Naive thymus-derived CD8-positive, alpha-beta T cell (primary cell): ENCODE measurements at regions not wholly inside any gene's neighbourhood (a gene's known extent, or its start where the extent isn't known, plus 50 kb on each side); places are given as distances from the start of the nearest gene placed in this dataset.

ENCODE experiments used
- ATAC-seq, 2 donors: fragments of 150-1000 bp; cut with Tn5 transposase in 1 of 2; sonication (Bioruptor Pico), chemical (Tn5 transposase) in 1 of 2; 1 replicate in 1 of 2; 2 replicates in 1 of 2; pipeline ENCODE4 v1.10.0; 2021; ENCODE audit warnings: mild to moderate bottlenecking in 2 of 2, moderate library complexity in 2 of 2
- POLR2A ChIA-PET: fragments of 350-600 bp; sonication (Branson Sonifier 250); formaldehyde crosslinking; loops from one replicate; lab custom pipeline; 2021; ENCODE audit warnings: antibody characterized with exemption; lab: Charles Lee
- DNase-seq, 10 donors: peaks; one replicate each; pipeline versions ENCODE4 v3.0.0 to v3.0.0-alpha.2; 2020 to 2022
- H3K27ac Mint-ChIP-seq, 10 donors: one replicate each; pipeline ENCODE4 v1.8.0; 2020 to 2022; ENCODE audit warnings: mild to moderate bottlenecking in 10 of 10, mixed read lengths in 10 of 10, moderate library complexity in 4 of 10, inconsistent platforms in 1 of 10
- H3K27me3 Mint-ChIP-seq, 5 donors: one replicate each; pipeline ENCODE4 v1.8.0; 2021 to 2022; ENCODE audit warnings: mixed read lengths in 5 of 5
- H3K36me3 Mint-ChIP-seq, 3 donors: one replicate each; pipeline ENCODE4 v1.8.0; 2020 to 2022; ENCODE audit warnings: mixed read lengths in 3 of 3, mild to moderate bottlenecking in 2 of 3, inconsistent platforms in 1 of 3
- H3K4me1 Mint-ChIP-seq, 4 donors: one replicate each; pipeline ENCODE4 v1.8.0; 2021 to 2022; ENCODE audit warnings: mixed read lengths in 4 of 4
- H3K4me3 Mint-ChIP-seq, 10 donors: one replicate each; pipeline ENCODE4 v1.8.0; 2020 to 2022; ENCODE audit warnings: mild to moderate bottlenecking in 10 of 10, mixed read lengths in 10 of 10, moderate library complexity in 6 of 10, inconsistent platforms in 1 of 10
- H3K9me3 Mint-ChIP-seq, 9 donors: one replicate each; pipeline ENCODE4 v1.8.0; 2020 to 2022; ENCODE audit warnings: mixed read lengths in 9 of 9, mild to moderate bottlenecking in 3 of 9, inconsistent platforms in 1 of 9, moderate library complexity in 1 of 9

GRCh38 chr1:29460694-29461093 lies 224.4 kb downstream of the PTPRU start:
- POLR2A ChIA-PET: no interaction called here
- ATAC-seq (no peak), DNase-seq (no peak)
- Mint-ChIP-seq H3K9me3 (peaks cover 0 to 23% (median 11%) of the 10 kb centered on the region in 9 donors), H3K27me3 (peaks cover 3 to 44% (median 13%) of the 10 kb centered on the region in 5 donors), H3K4me3 (no peak overlapping the region), H3K4me1 (no peaks in the 10 kb centered on the region), H3K36me3 (peaks cover 0 to 5% (median 4%) of the 10 kb centered on the region in 3 donors), H3K27ac (no peak overlapping the region)

DNA sequence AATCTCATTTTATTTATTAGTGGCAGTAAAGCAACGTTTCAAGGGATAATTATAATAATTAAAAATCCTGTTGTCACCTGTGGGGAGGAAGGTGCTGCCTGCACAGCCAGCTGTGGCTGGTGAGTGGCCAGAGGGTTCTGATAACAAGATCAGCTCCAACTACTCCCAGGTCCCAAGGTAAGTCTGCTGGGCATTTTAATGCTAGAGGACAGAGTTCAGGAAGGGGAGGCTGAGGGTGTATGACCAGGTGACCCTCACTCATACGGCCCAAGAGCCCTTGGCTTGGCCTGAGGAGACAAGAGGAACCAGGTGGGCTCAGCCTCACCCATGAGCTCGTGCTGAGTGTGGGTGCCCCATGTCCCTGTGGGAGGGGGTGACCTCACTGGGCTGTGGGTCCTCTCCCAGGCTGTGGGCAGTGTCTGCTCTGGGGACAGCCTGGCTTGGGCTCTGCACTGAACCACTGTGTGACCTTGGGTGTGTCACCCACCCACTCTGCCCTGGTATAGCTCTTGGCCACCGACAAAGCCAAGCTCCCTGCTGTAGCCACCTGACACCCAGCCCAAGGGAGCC lies 223.8 kb downstream of the PTPRU start:
- DNase-seq (peak in 1 of 10 donors; percentile 50), ATAC-seq (no peak)
- H3K36me3 Mint-ChIP-seq: peaks cover 0 to 3% (median 2%) of the 10 kb centered on the region in 3 donors
- POLR2A ChIA-PET: no interaction called here
- H3K9me3 Mint-ChIP-seq: peaks cover 0 to 18% (median 9%) of the 10 kb centered on the region in 9 donors
- no peak overlapping the region for H3K4me3 Mint-ChIP-seq
- H3K27me3 Mint-ChIP-seq: peaks cover 4 to 44% (median 15%) of the 10 kb centered on the region in 5 donors
- no peaks in the 10 kb centered on the region for H3K4me1 Mint-ChIP-seq
- H3K27ac Mint-ChIP-seq: no peak overlapping the region

DNA sequence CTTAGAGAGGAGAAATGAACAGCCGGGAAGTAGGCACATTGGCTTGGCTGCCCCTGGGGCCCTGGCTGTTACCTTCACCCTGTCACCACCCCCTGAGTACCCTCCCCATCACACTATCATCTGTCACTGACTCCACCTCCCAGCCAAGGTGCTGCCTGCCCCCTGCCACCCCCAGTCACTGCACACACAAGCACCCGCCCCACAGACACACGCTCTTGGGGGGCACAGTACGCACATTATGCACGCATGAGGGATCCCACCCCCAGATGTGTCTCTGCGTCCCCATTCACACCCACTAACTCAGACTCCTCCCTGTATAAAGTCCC lies 223.3 kb downstream of the PTPRU start:
- Mint-ChIP-seq H3K27me3 (peaks cover 4 to 46% (median 15%) of the 10 kb centered on the region in 5 donors), H3K9me3 (peaks cover 0 to 14% (median 8%) of the 10 kb centered on the region in 9 donors), H3K36me3 (no peaks in the 10 kb centered on the region), H3K27ac (no peak overlapping the region), H3K4me1 (no peaks in the 10 kb centered on the region), H3K4me3 (no peak overlapping the region)
- POLR2A ChIA-PET: no interaction called here
- DNase-seq: peak in 1 of 10 donors; percentile 55
- ATAC-seq: no peak

- no peak overlapping the region for H3K4me3 Mint-ChIP-seq
- H3K36me3 Mint-ChIP-seq: no peaks in the 10 kb centered on the region
- peak in 1 of 10 donors; percentile 28 for DNase-seq
- H3K27me3 Mint-ChIP-seq: peaks cover 4 to 52% (median 19%) of the 10 kb centered on the region in 5 donors
- peaks cover 0 to 9% (median 4%) of the 10 kb centered on the region in 9 donors for H3K9me3 Mint-ChIP-seq
- H3K4me1 Mint-ChIP-seq: no peaks in the 10 kb centered on the region
- ATAC-seq: no peak
- POLR2A ChIA-PET: no interaction called here
- no peak overlapping the region for H3K27ac Mint-ChIP-seq
Observed at GRCh38 chr1:29458737-29459619, 222.7 kb downstream of the PTPRU start.

DNA sequence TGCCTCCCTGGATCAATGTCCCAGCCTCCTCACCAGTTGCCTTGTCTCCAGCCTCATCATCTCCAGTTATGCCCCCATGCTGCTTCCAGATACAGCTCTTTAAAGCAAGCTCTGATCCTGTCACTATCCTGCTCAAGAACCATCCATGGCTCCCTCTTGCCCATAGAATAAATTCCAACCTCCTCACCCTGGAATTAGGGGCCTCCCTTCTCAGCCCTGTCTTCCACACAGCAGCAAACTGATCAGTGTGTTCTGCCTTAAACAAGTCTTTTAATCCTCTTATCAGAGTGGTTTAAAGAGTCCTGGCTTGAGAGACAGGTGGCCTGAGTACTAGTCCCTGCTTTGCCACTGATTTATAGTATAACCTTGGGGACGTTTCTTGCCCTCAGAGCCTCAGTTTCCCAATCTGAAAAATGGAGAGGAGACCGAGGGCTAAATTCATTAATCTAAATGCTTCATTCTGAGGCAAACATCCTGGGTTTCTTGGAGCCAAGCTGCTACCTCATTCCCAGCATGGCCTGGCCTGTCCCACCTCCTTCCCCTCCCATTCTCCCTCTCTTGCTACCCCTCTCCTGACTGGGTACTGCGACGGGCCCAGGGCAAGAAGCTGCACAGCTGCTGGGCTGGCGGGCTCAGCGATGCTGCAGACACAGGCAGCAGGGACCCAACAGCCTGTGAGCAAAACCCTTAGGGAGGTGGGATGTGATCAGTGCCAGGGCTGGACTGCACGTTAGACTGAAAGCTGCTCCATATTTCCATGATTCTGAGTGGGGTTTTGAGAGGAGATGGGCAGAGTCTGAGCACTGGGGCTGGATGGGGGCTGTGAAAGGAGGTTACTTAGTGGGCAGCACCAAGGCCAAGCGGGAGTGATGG lies 221.4 kb downstream of the PTPRU start:
- POLR2A ChIA-PET: no interaction called here
- Mint-ChIP-seq H3K4me3 (no peak overlapping the region), H3K27ac (no peak overlapping the region), H3K9me3 (peaks cover 0 to 9% (median 0%) of the 10 kb centered on the region in 9 donors), H3K36me3 (no peaks in the 10 kb centered on the region), H3K4me1 (no peaks in the 10 kb centered on the region), H3K27me3 (peaks cover 4 to 58% (median 22%) of the 10 kb centered on the region in 5 donors)
- no peak for ATAC-seq
- DNase-seq: no peak

- Mint-ChIP-seq H3K36me3 (no peaks in the 10 kb centered on the region), H3K4me1 (no peaks in the 10 kb centered on the region), H3K27me3 (peaks cover 4 to 52% (median 17%) of the 10 kb centered on the region in 5 donors), H3K4me3 (no peak overlapping the region), H3K9me3 (peaks cover 0 to 9% (median 0%) of the 10 kb centered on the region in 9 donors), H3K27ac (peak overlapping the region in 1 of 10 donors; percentile 11)
- no peak for ATAC-seq
- POLR2A ChIA-PET: no interaction called here
- peak in 1 of 10 donors; percentile 30 for DNase-seq
Observed at GRCh38 chr1:29456685-29457435, 220.5 kb downstream of the PTPRU start.

- no peak overlapping the region for H3K27ac Mint-ChIP-seq
- ATAC-seq: no peak
- H3K27me3 Mint-ChIP-seq: peaks cover 4 to 50% (median 15%) of the 10 kb centered on the region in 5 donors
- POLR2A ChIA-PET: no interaction called here
- DNase-seq: no peak
- H3K9me3 Mint-ChIP-seq: peaks cover 0 to 9% (median 0%) of the 10 kb centered on the region in 9 donors
- H3K36me3 Mint-ChIP-seq: no peaks in the 10 kb centered on the region
- H3K4me1 Mint-ChIP-seq: no peaks in the 10 kb centered on the region
- H3K4me3 Mint-ChIP-seq: no peak overlapping the region
Observed at GRCh38 chr1:29455781-29456180, 219.5 kb downstream of the PTPRU start.

- DNase-seq (no peak), ATAC-seq (no peak)
- H3K4me1 Mint-ChIP-seq: no peaks in the 10 kb centered on the region
- peaks cover 0 to 9% (median 0%) of the 10 kb centered on the region in 9 donors for H3K9me3 Mint-ChIP-seq
- peaks cover 5 to 45% (median 15%) of the 10 kb centered on the region in 5 donors for H3K27me3 Mint-ChIP-seq
- no peak overlapping the region for H3K27ac Mint-ChIP-seq
- no peak overlapping the region for H3K4me3 Mint-ChIP-seq
- H3K36me3 Mint-ChIP-seq: no peaks in the 10 kb centered on the region
- POLR2A ChIA-PET: no interaction called here
Observed at GRCh38 chr1:29454616-29455380, 218.5 kb downstream of the PTPRU start.

DNA sequence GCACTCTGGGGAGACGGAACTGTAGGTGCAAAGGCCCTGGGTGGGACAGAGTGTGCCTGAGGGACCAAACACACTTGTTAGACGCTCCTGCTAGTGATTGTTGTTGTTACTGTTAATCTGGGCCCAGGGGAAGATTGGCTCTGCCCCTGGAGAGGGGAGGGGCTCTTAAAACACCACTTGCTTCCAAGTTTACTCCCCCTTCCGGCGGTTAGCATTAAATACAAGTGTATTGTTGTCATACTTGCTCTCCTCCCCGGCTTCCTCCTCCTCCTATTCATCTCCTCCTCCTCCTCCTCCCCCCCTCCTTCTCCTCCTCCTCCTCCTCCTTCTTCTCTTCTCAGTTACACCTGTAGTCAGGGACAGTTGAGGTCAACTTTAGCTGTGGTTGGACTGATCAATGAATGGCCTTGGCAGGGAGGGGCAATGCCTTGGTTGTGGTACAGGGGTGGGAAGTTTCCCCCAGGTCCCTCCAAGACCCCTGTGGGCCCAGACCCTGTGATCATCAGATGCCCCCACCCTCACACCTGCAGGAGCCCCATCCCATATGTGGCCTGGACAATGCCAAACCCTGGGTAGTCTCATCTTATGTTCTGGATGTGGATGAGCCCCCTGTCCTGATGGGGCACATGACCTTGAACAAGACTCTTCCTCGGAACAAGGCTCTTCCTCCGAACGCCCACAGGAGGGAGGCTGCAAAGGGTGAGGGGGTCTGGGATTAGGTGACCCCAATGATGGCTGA lies 217.3 kb downstream of the PTPRU start:
- DNase-seq: no peak
- H3K9me3 Mint-ChIP-seq: peaks cover 0 to 9% (median 0%) of the 10 kb centered on the region in 9 donors

DNA sequence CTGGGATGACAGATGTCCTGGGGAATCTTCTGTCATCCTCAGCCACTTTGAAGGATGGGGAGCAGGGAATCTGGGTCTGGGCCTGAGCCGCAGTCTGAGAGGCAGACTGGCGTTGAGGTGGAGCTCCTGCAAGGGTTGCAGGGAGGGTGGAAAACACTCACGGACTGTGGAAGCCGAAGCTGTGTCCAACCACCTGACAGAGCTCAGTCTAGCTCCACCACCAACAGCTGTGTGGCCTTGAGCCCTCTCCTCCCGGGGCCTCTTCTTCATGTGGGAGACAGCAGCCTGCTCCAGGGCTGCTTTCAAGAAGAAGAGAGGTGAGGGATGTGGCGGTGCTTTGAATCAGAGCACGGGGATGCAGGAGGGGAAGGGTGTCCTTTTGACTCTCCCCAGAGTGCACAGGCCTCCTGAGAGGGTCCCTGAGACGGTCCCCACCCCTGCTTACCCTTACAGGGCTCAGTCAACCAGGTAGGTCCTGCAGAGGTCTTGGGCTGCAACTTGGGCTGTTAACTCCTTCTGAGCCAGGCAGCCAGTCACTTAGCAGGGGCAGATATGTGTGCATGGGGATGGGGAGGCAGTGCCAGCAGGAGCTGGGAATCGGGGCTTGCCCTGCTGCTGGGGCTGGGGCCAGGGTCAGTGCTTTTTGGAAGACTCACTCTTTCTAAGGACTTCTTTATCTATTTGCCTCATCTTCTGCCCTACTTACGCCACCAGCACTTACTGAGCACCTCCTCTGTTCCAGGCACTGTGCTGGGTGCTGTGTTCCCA lies 216.3 kb downstream of the PTPRU start:
- Mint-ChIP-seq H3K36me3 (no peaks in the 10 kb centered on the region), H3K9me3 (peaks cover 0 to 9% (median 0%) of the 10 kb centered on the region in 9 donors), H3K27me3 (peaks cover 4 to 27% (median 13%) of the 10 kb centered on the region in 5 donors), H3K4me3 (no peak overlapping the region), H3K27ac (no peak overlapping the region), H3K4me1 (peaks cover 0 to 1% (median 0%) of the 10 kb centered on the region in 4 donors)
- no peak for ATAC-seq
- DNase-seq: no peak
- POLR2A ChIA-PET: no interaction called here

More for the DNA sequence above, 217.3 kb downstream of the PTPRU start:
- Mint-ChIP-seq H3K4me3 (no peak overlapping the region), H3K4me1 (peaks cover 0 to 1% (median 0%) of the 10 kb centered on the region in 4 donors), H3K36me3 (no peaks in the 10 kb centered on the region), H3K27me3 (peaks cover 4 to 37% (median 12%) of the 10 kb centered on the region in 5 donors), H3K27ac (no peak overlapping the region)
- no peak for ATAC-seq
- POLR2A ChIA-PET: no interaction called here
